BLaER1 treated with 17β-estradiol and CSF1 and Interleukin-3, amounts not matched to agents 10 nM and 100 nM (cell line): ENCODE measurements at regions not wholly inside any gene's neighbourhood (a gene's known extent, or its start where the extent isn't known, plus 50 kb on each side); places are given as distances from the start of the nearest gene placed in this dataset.
"Not testable (repeated sequence)": the region's sequence is repeated elsewhere in the genome, so short reads cannot be mapped to it uniquely, and the experiment has no call there.

Source experiments
- H3K27ac ChIP-seq, 11 experiments: shearing (Covaris generic); formaldehyde crosslinking; 2 replicates each; pipeline ENCODE4 v1.8.1; 2022
- H3K27me3 ChIP-seq, 11 experiments: shearing (Covaris generic); formaldehyde crosslinking; 2 replicates each; pipeline ENCODE4 v1.8.1; 2022
- H3K36me3 ChIP-seq, 11 experiments: shearing (Covaris generic); formaldehyde crosslinking; 2 replicates each; pipeline ENCODE4 v1.8.1; 2022
- H3K4me1 ChIP-seq, 10 experiments: shearing (Covaris generic); formaldehyde crosslinking; 2 replicates each; pipeline ENCODE4 v1.8.1; 2022
- H3K4me2 ChIP-seq, 11 experiments: shearing (Covaris generic); formaldehyde crosslinking; 2 replicates each; pipeline ENCODE4 v1.8.1; 2022
- H3K4me3 ChIP-seq, 10 experiments: shearing (Covaris generic); formaldehyde crosslinking; 2 replicates each; pipeline ENCODE4 v1.8.1; 2022
- H3K9ac ChIP-seq, 11 experiments: shearing (Covaris generic); formaldehyde crosslinking; 2 replicates each; pipeline ENCODE4 v1.8.1; 2022
- H3K9me3 ChIP-seq, 11 experiments: shearing (Covaris generic); formaldehyde crosslinking; replicated peaks in 1 of 11; 2 replicates each; pipeline ENCODE4 v1.8.1; 2022
- H4K20me1 ChIP-seq, 11 experiments: shearing (Covaris generic); formaldehyde crosslinking; 2 replicates each; pipeline ENCODE4 v1.8.1; 2022
- Cebpa-rat ChIP-seq, 11 experiments: shearing (Covaris generic); IDR thresholded peaks; 2 replicates each; pipeline ENCODE4 v1.8.1; 2022

DNA sequence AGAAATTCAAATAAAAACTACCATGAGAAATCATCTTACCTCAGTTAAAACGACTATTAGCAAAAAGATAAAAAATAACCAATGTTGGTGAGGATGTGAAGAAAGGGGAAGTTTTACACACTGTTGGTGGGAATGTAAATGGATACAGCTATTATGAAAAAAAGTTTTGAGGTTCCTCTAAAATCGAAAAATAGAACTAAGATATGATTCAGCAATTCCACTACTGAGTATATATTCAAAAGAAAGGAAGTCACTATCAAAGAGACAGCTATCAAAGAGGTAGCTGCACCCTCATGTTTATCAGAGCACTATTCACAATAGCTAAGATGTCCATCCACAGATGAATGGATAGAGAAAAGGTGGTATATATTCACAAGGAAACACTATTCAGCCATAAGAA is 1888.4 kb downstream of the MAT2B start:
- peaks cover 4 to 23% (median 9%) of the 10 kb centered on the region in 11 experiments; a peak in 21 of 22 replicates for H3K9me3 ChIP-seq
- no peak for TF ChIP-seq Cebpa-rat (IDR thresholded peaks at IDR 0.05)
- H3K9ac ChIP-seq = no peak overlapping the region

GRCh38 chr5:165397516-165397915 is 1892.1 kb downstream of the MAT2B start:
- Histone ChIP-seq H3K36me3 (no peaks in the 10 kb centered on the region), H3K27me3 (no peaks in the 10 kb centered on the region), H3K27ac (no peak overlapping the region), H3K4me3 (no peak overlapping the region), H3K4me2 (no peak overlapping the region), H3K4me1 (peaks cover 0 to 21% (median 13%) of the 10 kb centered on the region in 10 experiments; a peak in 13 of 20 replicates), H3K9ac (no peak overlapping the region), H4K20me1 (no peaks in the 10 kb centered on the region), H3K9me3 (no peaks in the 10 kb centered on the region; a peak in 1 of 22 replicates)
- TF ChIP-seq Cebpa-rat (IDR thresholded peaks at IDR 0.05) = no peak

More for the DNA sequence above, 1888.4 kb downstream of the MAT2B start:
- Histone ChIP-seq H3K27me3 (no peaks in the 10 kb centered on the region), H3K27ac (peak overlapping the region in 5 of 11 experiments; percentile 39 to 67 (median 54); a peak in 9 of 22 replicates), H4K20me1 (no peaks in the 10 kb centered on the region), H3K4me2 (peak overlapping the region in 7 of 11 experiments; percentile 21 to 66 (median 51); a peak in 13 of 22 replicates), H3K36me3 (no peaks in the 10 kb centered on the region), H3K4me3 (no peak overlapping the region), H3K4me1 (peaks cover 0 to 21% (median 13%) of the 10 kb centered on the region in 10 experiments; a peak in 13 of 20 replicates)

GRCh38 chr5:165400086-165400485 is 1894.7 kb downstream of the MAT2B start:
- H4K20me1 ChIP-seq = no peaks in the 10 kb centered on the region
- no peak overlapping the region for H3K9ac ChIP-seq
- no peak overlapping the region for H3K4me3 ChIP-seq
- no peak overlapping the region for H3K4me2 ChIP-seq
- TF ChIP-seq Cebpa-rat (IDR thresholded peaks at IDR 0.05) = no peak
- H3K9me3 ChIP-seq = no peaks in the 10 kb centered on the region; a peak in 1 of 22 replicates
- H3K27ac ChIP-seq = no peak overlapping the region
- H3K4me1 ChIP-seq = no peaks in the 10 kb centered on the region
- H3K36me3 ChIP-seq = no peaks in the 10 kb centered on the region
- no peaks in the 10 kb centered on the region for H3K27me3 ChIP-seq

DNA sequence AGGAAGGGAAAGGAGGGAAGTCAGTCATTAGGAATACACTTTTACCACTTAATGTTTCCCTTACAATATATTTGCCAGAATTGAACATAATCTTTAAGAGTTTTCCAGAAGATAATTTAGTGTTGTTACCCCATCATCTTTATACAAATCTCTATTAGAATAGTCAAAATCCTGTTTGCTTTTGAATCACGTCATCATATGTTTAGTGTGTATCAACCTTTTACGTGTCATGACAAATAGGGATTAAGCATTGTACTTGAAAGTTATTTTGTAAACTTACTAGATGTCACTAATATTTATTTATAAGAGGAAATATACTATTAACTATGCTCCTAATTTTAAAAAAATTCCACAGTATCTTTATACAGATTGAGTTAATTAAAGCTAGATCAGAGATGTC is 1899.5 kb downstream of the MAT2B start:
- Histone ChIP-seq H3K4me2 (no peak overlapping the region), H3K4me1 (peaks cover 0 to 2% (median under 1%) of the 10 kb centered on the region in 10 experiments; a peak in 3 of 20 replicates), H3K36me3 (no peaks in the 10 kb centered on the region), H3K9ac (no peak overlapping the region), H3K9me3 (peaks cover 14 to 31% (median 22%) of the 10 kb centered on the region in 11 experiments), H3K27ac (no peak overlapping the region), H3K27me3 (no peaks in the 10 kb centered on the region), H4K20me1 (no peaks in the 10 kb centered on the region), H3K4me3 (no peak overlapping the region)
- TF ChIP-seq Cebpa-rat (IDR thresholded peaks at IDR 0.05) = no peak

- Histone ChIP-seq H3K4me2 (no peak overlapping the region), H4K20me1 (no peaks in the 10 kb centered on the region), H3K27me3 (no peaks in the 10 kb centered on the region), H3K27ac (no peak overlapping the region), H3K9ac (no peak overlapping the region), H3K9me3 (peaks cover 14 to 31% (median 22%) of the 10 kb centered on the region in 11 experiments), H3K4me3 (no peak overlapping the region), H3K36me3 (no peaks in the 10 kb centered on the region), H3K4me1 (peaks cover 0 to 6% (median 5%) of the 10 kb centered on the region in 10 experiments; a peak in 6 of 20 replicates)
- no peak for TF ChIP-seq Cebpa-rat (IDR thresholded peaks at IDR 0.05)
These were observed 1899.9 kb downstream of the MAT2B start for GRCh38 chr5:165405340-165405739.

DNA sequence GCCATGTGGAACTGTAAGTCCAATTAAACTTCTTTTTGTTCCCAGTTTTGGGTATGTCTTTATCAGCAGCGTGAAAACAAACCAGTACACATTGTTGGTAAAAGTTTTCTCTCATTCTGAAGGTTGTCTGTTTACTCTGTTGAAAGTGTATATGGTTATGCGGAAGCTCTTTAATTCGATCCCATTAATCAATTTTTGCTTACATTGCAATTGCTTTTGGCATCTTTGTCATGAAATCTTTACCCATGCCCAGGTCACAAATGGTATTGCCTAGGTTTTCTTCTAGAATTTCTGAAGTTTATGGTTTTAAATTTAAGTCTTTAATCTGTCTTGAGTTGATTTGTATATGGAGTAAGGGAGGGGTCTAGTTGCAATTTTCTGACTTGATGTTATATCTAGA is 1901.9 kb downstream of the MAT2B start:
- no peaks in the 10 kb centered on the region for H4K20me1 ChIP-seq
- no peaks in the 10 kb centered on the region for H3K27me3 ChIP-seq
- H3K27ac ChIP-seq = no peak overlapping the region
- H3K36me3 ChIP-seq = no peaks in the 10 kb centered on the region
- no peak overlapping the region for H3K4me3 ChIP-seq
- H3K9ac ChIP-seq = no peak overlapping the region
- H3K4me2 ChIP-seq = no peak overlapping the region
- TF ChIP-seq Cebpa-rat (IDR thresholded peaks at IDR 0.05) = no peak
- H3K4me1 ChIP-seq = peaks cover 0 to 9% (median 6%) of the 10 kb centered on the region in 10 experiments; a peak in 6 of 20 replicates
- peaks cover 14 to 31% (median 22%) of the 10 kb centered on the region in 11 experiments for H3K9me3 ChIP-seq

GRCh38 chr5:165410476-165410875 is 1905.1 kb downstream of the MAT2B start:
- no peak overlapping the region for H3K9ac ChIP-seq
- no peaks in the 10 kb centered on the region for H4K20me1 ChIP-seq
- H3K27me3 ChIP-seq = no peaks in the 10 kb centered on the region
- H3K27ac ChIP-seq = peak overlapping the region in 5 of 11 experiments; percentile 4 to 37 (median 17); a peak in 5 of 22 replicates
- H3K4me3 ChIP-seq = no peak overlapping the region
- peaks cover 14 to 31% (median 22%) of the 10 kb centered on the region in 11 experiments for H3K9me3 ChIP-seq
- H3K36me3 ChIP-seq = no peaks in the 10 kb centered on the region
- peaks cover 0 to 9% (median 6%) of the 10 kb centered on the region in 10 experiments; a peak in 6 of 20 replicates for H3K4me1 ChIP-seq
- TF ChIP-seq Cebpa-rat (IDR thresholded peaks at IDR 0.05) = no peak
- peak overlapping the region in 4 of 11 experiments; percentile 2 to 38 (median 27); a peak in 7 of 22 replicates for H3K4me2 ChIP-seq

DNA sequence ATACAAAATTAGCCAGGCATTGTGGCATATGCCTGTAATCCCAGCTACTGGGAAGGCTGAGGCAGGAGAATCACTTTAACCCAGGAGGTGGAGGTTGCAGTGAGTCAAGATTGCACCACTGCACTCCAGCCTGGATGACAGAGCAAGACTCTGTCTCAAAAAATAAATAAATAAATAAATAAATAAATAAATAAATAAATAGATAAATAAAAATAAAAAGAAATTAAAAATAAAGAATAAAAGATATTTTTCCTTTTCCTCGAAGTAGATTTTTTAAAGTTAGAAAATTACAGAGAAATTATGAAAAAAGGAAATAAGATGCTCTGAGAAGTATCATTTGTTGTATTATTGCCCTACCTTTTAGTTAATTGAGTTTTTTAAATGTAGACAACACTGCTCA is 1906.1 kb downstream of the MAT2B start:
- H3K27me3 ChIP-seq, H3K27ac ChIP-seq, H3K9ac ChIP-seq, H3K4me3 ChIP-seq, H3K4me1 ChIP-seq, H3K36me3 ChIP-seq, H4K20me1 ChIP-seq, H3K4me2 ChIP-seq: not testable (repeated sequence)
- peaks cover 14 to 30% (median 20%) of the 10 kb centered on the region in 11 experiments for H3K9me3 ChIP-seq

DNA sequence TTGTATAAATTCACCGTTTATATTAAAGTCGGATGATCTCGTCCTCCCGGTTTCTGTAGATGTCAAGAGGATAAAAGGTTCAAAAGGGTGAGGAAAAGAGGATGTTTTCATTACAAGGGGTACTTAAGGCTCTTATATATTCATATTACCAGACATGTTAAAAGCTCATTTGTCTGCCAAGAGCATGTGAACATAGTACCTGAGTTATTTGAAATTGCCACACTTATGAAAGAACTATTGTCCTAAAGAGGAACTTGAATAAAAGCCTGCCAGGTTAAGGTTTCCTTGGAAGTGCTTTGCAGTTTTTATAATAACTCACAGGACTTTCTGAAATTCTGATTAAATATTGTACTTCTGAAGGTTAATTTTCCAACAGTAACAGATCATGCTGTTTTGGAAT is 1915.1 kb downstream of the MAT2B start:
- no peak for TF ChIP-seq Cebpa-rat (IDR thresholded peaks at IDR 0.05)
- H3K27me3 ChIP-seq = no peaks in the 10 kb centered on the region
- H3K36me3 ChIP-seq = no peaks in the 10 kb centered on the region
- H3K9ac ChIP-seq = no peak overlapping the region
- H3K9me3 ChIP-seq = peaks cover 0 to 7% (median 0%) of the 10 kb centered on the region in 11 experiments; a peak in 2 of 22 replicates
- H3K4me2 ChIP-seq = no peak overlapping the region
- no peak overlapping the region for H3K4me3 ChIP-seq
- no peaks in the 10 kb centered on the region for H3K4me1 ChIP-seq
- H3K27ac ChIP-seq = no peak overlapping the region
- H4K20me1 ChIP-seq = no peaks in the 10 kb centered on the region

GRCh38 chr5:165423697-165424299 is 1918.4 kb downstream of the MAT2B start:
- TF ChIP-seq Cebpa-rat (IDR thresholded peaks at IDR 0.05) = no peak
- Histone ChIP-seq H4K20me1 (no peaks in the 10 kb centered on the region), H3K36me3 (no peaks in the 10 kb centered on the region), H3K4me1 (no peaks in the 10 kb centered on the region), H3K4me3 (no peak overlapping the region), H3K9ac (no peak overlapping the region), H3K4me2 (no peak overlapping the region), H3K27me3 (no peaks in the 10 kb centered on the region), H3K27ac (no peak overlapping the region), H3K9me3 (peaks cover 0 to 8% (median 0%) of the 10 kb centered on the region in 11 experiments; a peak in 2 of 22 replicates)
